GM18507 (cell line): ENCODE measurements at regions not wholly inside any gene's neighbourhood (a gene's known extent, or its start where the extent isn't known, plus 50 kb on each side); places are given as distances from the start of the nearest gene placed in this dataset.

ENCODE experiments used
- DNase-seq: peaks from one replicate; pipeline ENCODE4 v3.0.0; 2011; ENCODE audit warnings: low read depth; ENCODE audit not compliant: insufficient read length; ENCODE audit errors: extremely low spot score
- FAIRE-seq: peaks from 2 replicates; lab custom pipeline; 2011; peaks lifted over from hg19 to GRCh38; lab: Jason Lieb, UNC

GRCh38 chr1:5590717-5591116, 401.5 kb downstream of the NPHP4 start:
- DNase-seq (no peak), FAIRE-seq (no peak)

GRCh38 chr1:5586629-5587028, 405.6 kb downstream of the NPHP4 start:
- no peak for FAIRE-seq

GRCh38 chr1:5585256-5585655, 407.0 kb downstream of the NPHP4 start:
- no peak for FAIRE-seq
- no peak for DNase-seq

More at GRCh38 chr1:5586629-5587028, 405.6 kb downstream of the NPHP4 start:
- no peak for DNase-seq

- FAIRE-seq (no peak), DNase-seq (no peak)
These were observed 411.3 kb downstream of the NPHP4 start for GRCh38 chr1:5580926-5581325.

- no peak for FAIRE-seq
- DNase-seq: no peak
These were observed 412.3 kb downstream of the NPHP4 start for GRCh38 chr1:5579966-5580365.

GRCh38 chr1:5578690-5579089, 413.5 kb downstream of the NPHP4 start:
- DNase-seq (no peak), FAIRE-seq (no peak)

- FAIRE-seq: no peak
These were observed 414.8 kb downstream of the NPHP4 start for GRCh38 chr1:5577255-5578040.

GRCh38 chr1:5576673-5577065, 415.6 kb downstream of the NPHP4 start:
- FAIRE-seq: no peak

More at GRCh38 chr1:5577255-5578040, 414.8 kb downstream of the NPHP4 start:
- DNase-seq: no peak

GRCh38 chr1:5576011-5576672, 416.1 kb downstream of the NPHP4 start:
- FAIRE-seq: no peak
- no peak for DNase-seq

More at GRCh38 chr1:5576673-5577065, 415.6 kb downstream of the NPHP4 start:
- no peak for DNase-seq

GRCh38 chr1:5575396-5575940, 416.8 kb downstream of the NPHP4 start:
- DNase-seq (no peak), FAIRE-seq (no peak)

GRCh38 chr1:5574641-5575040, 417.6 kb downstream of the NPHP4 start:
- FAIRE-seq: no peak

GRCh38 chr1:5572794-5573193, 419.4 kb downstream of the NPHP4 start:
- DNase-seq (no peak), FAIRE-seq (no peak)

More at GRCh38 chr1:5574641-5575040, 417.6 kb downstream of the NPHP4 start:
- no peak for DNase-seq

GRCh38 chr1:5571861-5572401, 420.3 kb downstream of the NPHP4 start:
- DNase-seq (no peak), FAIRE-seq (no peak)

GRCh38 chr1:5571438-5571837, 420.8 kb downstream of the NPHP4 start:
- DNase-seq: no peak
- no peak for FAIRE-seq

- FAIRE-seq (no peak), DNase-seq (no peak)
These were observed 421.3 kb downstream of the NPHP4 start for GRCh38 chr1:5570931-5571330.

GRCh38 chr1:5568321-5568720, 423.9 kb downstream of the NPHP4 start:
- FAIRE-seq (no peak), DNase-seq (no peak)

- no peak for FAIRE-seq
These were observed 424.4 kb downstream of the NPHP4 start for GRCh38 chr1:5567839-5568238.

GRCh38 chr1:5566924-5567323, 425.3 kb downstream of the NPHP4 start:
- DNase-seq (no peak), FAIRE-seq (no peak)

More at GRCh38 chr1:5567839-5568238, 424.4 kb downstream of the NPHP4 start:
- no peak for DNase-seq

GRCh38 chr1:5565281-5566125, 426.7 kb downstream of the NPHP4 start:
- DNase-seq (no peak), FAIRE-seq (no peak)
